ENCODE measurements at regions not wholly inside any gene's neighbourhood (a gene's known extent, or its start where the extent isn't known, plus 50 kb on each side); places are given as distances from the start of the nearest gene placed in this dataset.

DNA sequence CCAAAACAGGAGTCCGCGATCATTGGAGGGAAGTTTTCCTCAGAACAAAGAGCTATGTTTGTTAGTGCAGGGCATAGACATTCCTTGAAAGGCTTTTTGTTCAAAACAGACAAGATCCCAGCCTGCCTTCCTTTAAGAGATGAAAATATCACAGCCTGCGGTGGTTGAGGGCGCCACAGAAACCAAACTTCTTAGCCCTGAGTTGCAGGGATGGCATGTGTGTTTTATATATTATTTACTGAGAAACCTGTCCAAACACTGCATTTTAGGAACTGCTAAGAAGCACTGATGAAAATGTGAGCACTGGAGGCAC is 57.5 kb upstream of the TMEM178A start:
- no peak for TF ChIP-seq CTCF (IDR thresholded peaks at IDR 0.05 in 2 of 3, conservative IDR thresholded peaks at IDR 0.05 in 1 of 3; ENCODE audit: control insufficient read depth in 2 of 3, extremely low read depth in 1 of 3, insufficient read depth in 1 of 3, low read depth in 3 of 3, low read length in 3 of 3)
- TF ChIP-seq CEBPZ (IDR thresholded peaks at IDR 0.05; ENCODE audit: low read depth, low read length) = no peak
- TF ChIP-seq POLR2AphosphoS5 (IDR thresholded peaks at IDR 0.05; ENCODE audit: low read length) = no peak
- TF ChIP-seq SPI1 (IDR thresholded peaks at IDR 0.05; ENCODE audit: borderline replicate concordance, insufficient read depth, low read depth, low read length) = no peak
- TF ChIP-seq USF1 (IDR thresholded peaks at IDR 0.05; ENCODE audit: borderline replicate concordance, extremely low read length, insufficient read depth, low read depth, low read length) = no peak
- no peak for TF ChIP-seq EP300 (IDR thresholded peaks at IDR 0.05; ENCODE audit: borderline replicate concordance in 1 of 2, control insufficient read depth in 1 of 2, low read depth in 2 of 2, low read length in 2 of 2)
- TF ChIP-seq SIX5 (IDR thresholded peaks at IDR 0.05; ENCODE audit: low read depth, low read length, severe bottlenecking) = no peak
- TF ChIP-seq RBBP5 (conservative IDR thresholded peaks at IDR 0.05) = no peak
- no peak for TF ChIP-seq ZBTB33 (IDR thresholded peaks at IDR 0.05)
- no peak for TF ChIP-seq TCF7 (IDR thresholded peaks at IDR 0.05; ENCODE audit: borderline replicate concordance)
- no peak for TF ChIP-seq YY1 (IDR thresholded peaks at IDR 0.05; ENCODE audit: low read depth, low read length)
- no peak for TF ChIP-seq ZBTB11 (CRISPR knock-in tag; IDR thresholded peaks at IDR 0.05)
- TF ChIP-seq, protein P1, sequence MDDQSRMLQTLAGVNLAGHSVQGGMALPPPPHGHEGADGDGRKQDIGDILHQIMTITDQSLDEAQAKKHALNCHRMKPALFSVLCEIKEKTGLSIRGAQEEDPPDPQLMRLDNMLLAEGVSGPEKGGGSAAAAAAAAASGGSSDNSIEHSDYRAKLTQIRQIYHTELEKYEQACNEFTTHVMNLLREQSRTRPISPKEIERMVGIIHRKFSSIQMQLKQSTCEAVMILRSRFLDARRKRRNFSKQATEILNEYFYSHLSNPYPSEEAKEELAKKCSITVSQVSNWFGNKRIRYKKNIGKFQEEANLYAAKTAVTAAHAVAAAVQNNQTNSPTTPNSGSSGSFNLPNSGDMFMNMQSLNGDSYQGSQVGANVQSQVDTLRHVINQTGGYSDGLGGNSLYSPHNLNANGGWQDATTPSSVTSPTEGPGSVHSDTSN (IDR thresholded peaks at IDR 0.05; ENCODE audit: insufficient replicate concordance, low read depth, low read length) = no peak
- no peak for TF ChIP-seq ZNF687 (IDR thresholded peaks at IDR 0.05)
